Stimulated activated CD8-positive, alpha-beta memory T cell treated with anti-CD3 and anti-CD28 coated beads, Interleukin-7, amount 100 ng/mL, for 24 hours (primary cell): ENCODE measurements at regions not wholly inside any gene's neighbourhood (a gene's known extent, or its start where the extent isn't known, plus 50 kb on each side); places are given as distances from the start of the nearest gene placed in this dataset.

Experiments used
- DNase-seq: peaks from one replicate; pipeline ENCODE4 v3.0.0-alpha.2; 2020; ENCODE audit warnings: low read depth

GRCh38 chr4:179415847-179416223 lies 1973.6 kb upstream of the AGA start:
- DNase-seq = no peak

DNA sequence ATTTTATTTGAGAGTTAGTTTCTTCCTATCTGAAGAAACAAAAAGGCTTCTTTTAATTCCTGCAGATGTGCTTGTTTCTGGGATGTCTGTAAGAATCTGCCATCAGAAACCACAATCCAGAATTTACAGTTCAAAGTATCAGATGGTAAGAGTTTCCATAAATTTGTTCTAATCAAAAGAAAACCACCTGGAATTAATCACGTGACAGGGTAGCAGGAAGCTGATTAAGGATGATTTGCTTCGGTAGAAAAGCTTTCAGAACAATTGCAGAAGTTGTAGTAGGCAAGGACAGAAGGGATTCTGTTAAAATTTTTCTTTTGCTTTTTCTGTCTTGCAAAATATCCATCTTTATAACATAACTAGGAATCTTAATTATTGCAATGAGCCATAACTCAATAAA lies 1975.1 kb upstream of the AGA start:
- no peak for DNase-seq

- DNase-seq = no peak
Observed at GRCh38 chr4:179437962-179438361, 1995.7 kb upstream of the AGA start.

DNA sequence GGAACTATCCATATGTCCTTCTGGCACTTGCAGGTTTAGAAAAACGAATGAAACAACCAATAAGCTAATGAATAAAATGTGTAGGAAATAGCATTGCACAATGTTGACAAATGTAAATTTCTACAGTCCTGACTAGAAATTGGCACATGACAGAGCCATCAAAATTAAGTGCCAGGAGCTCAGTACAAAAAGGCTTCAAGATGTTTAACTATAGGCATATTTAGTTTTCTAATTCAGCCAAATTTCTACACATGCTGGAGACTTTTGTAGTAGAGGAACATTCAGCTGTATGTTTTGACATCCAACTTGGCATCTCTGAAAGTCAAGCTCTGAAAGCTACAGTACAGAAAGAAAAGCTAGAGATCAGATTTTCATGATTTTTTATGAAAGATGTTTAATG lies 1999.4 kb upstream of the AGA start:
- no peak for DNase-seq

DNA sequence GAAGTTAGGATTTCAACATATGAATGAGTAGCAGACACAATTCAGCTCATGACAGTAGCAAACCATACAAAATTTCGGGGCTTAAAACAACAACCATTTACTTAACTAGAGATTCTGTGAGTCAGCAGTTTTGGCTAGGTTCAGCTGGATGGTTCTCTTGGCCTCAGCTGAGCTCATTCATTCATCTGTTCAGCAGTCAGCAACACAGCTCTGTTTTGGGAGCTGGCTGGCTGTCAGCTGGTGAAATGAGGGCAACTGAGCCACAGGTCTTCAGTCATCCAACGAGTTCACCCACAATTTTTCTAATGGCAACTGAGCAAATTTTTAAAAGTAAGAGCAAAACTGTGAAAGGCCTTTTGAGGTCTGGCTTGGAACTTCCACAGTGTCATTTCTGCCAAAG lies 2005.1 kb upstream of the AGA start:
- no peak for DNase-seq

DNA sequence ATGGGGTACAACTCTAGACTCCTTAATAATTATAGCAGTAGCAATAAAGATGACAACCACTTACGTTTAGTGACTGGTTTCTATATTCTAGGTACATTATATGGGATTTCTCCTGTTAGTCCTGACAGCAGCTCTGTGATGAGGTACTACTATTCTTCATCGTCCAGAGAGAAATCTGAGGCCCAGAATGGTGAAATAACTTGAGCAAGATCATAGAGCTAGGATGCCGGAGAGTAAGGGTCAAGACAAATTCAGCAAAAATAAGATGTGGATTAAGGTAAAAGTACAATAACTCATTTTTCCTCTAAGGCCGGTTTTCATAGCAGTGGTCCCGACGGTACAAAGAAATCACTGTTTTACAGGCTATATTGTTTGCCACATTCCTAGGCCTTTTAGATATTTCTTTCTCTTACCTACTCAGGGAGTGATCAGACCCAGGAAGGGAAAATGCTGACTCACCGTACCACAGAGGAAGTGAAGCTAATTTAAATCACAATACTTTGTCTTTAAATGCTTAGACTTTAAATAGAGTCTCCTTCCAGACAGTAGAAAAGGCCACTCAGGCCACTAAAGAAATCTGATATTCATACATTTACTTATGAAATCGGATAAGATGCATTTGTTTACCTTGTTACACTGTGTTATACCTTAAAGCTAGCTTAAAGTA lies 2023.0 kb upstream of the AGA start:
- no peak for DNase-seq

DNA sequence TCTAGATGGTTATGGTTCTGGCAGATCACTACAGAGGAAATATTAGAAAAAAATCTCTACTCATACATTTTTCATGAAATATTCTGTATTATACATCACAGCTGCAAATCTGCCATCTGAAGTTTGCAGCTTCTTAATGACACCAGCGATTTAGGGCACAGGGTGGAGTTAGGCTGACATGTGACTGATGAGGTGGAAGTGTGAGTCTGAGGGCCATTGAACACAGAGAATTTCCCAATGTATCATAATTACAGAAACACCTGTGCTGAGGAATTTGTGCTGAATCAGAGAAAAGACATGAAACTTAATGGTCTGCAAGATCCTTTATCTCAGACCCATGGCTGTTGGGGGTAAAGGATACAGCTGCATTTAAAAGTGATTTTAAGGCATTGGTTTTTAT lies 2025.6 kb upstream of the AGA start:
- DNase-seq = no peak

DNA sequence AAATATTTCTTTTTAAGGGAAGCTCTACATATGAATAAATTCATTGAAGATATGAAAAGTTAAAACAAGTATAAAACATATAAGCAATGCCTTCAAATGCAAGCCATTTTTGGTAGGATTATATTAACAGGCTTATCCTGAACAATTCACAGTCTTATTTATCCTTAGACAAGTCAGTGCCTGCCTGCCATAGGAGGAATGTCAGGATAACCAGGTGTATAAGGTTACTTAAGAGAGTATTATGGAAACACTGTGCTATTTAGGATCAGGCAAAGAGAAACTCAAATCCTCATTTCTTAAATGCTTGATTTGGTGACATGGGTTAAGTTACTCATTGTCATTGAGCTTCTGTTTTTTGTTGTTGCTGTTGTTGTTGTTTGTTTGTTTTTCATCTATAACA lies 2029.9 kb upstream of the AGA start:
- DNase-seq = no peak

DNA sequence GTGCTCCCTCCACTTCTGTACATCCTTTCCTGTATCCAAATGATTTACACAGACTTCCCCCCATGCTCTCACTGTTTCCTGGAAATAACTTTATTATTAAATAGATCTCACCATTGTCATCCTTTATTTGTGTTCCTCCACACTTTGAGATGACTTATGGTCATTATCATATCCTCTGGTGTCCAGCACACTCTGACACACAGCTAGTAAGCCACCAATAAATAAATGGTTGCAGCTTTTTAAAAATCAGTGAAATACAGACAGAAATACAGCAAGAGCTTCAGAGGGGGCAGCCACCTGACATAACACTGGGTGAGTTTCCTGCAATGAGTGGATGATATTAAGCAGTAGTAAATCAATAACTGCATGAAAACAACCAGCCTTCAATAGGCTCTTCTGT lies 2036.4 kb upstream of the AGA start:
- DNase-seq = no peak

GRCh38 chr4:179485781-179486180 lies 2043.5 kb upstream of the AGA start:
- DNase-seq = no peak

- no peak for DNase-seq
Observed at GRCh38 chr4:179486570-179487335, 2044.5 kb upstream of the AGA start.

DNA sequence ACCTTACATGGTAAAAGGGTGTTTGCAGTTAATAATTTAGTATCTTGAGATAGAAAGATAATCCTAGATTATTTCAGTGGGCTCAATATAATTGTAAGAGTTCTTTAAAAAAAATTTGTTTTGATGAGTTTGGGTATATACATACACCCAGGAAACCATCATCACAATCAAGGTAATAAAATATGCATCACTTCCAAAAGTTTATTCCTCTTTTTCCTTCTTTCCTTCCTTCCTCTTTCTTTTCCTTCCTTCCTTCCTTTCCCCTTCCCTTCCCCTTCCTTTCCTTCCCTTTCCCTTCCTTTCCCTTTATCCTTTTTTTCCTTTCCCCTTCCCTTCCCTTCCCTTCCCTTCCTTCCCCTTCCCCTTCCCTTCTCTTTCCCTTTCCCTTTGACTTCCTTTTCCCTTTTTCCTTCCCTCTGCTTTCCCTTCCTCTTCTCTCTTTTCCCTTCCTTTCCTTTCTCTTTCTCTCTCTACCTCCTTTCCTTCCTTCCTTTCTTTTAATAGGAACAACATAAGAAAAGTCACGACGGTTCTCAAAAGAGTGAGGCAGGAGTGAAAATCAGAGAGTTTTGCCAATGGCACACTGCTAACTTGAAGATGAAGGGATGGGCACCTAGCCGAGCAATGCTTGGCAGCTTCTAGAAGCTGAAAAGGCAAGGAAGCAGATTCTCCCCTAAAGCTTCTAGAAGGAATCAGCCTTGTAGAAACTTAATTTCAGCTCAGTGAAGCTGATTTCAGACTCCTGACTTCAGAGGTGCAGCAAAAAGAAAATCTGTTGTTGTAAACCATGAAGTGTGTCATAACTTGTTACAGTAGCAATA lies 2050.2 kb upstream of the AGA start:
- no peak for DNase-seq

DNA sequence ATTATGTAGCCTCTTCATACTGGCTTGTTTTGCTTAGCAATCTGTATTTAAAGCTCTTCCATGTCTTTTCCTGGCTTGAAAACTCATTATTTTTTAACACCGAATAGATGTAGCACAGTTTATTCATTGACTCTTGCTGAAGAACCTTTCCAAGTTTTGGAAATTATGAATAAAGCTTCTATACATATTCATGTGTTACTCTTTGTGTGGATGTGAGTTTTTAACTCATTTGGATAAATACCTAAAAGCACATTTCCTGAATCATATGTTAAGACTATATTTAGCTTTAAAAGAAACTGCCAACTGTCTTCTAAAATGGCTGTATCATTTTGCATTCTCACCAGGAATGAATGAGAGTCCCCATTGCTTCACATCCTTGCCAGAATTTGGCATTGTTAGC lies 2061.7 kb upstream of the AGA start:
- no peak for DNase-seq

GRCh38 chr4:179509489-179509888 lies 2067.3 kb upstream of the AGA start:
- DNase-seq = no peak

- no peak for DNase-seq
Observed at GRCh38 chr4:179521952-179522351, 2079.7 kb upstream of the AGA start.

- no peak for DNase-seq
Observed at GRCh38 chr4:179530958-179531357, 2088.7 kb upstream of the AGA start.

DNA sequence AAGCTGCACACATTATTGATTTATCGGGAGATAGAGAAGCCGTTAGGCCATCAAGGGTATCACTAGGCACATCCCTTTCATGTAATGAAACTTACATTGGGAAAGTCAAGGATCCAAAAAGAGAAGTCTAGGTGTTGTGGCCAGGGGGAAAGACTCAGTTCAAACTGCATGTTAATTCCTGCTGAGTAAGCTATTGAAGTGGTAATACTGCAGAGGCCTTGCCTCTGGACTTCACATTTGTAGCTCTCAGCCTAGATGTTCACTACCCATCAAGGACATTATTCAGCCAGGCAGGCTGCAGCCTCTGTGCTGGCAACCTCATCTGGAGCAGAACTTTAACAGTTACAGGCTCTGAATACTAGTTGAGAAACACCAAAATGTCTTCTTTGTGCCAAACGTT lies 2094.5 kb upstream of the AGA start:
- DNase-seq = no peak

DNA sequence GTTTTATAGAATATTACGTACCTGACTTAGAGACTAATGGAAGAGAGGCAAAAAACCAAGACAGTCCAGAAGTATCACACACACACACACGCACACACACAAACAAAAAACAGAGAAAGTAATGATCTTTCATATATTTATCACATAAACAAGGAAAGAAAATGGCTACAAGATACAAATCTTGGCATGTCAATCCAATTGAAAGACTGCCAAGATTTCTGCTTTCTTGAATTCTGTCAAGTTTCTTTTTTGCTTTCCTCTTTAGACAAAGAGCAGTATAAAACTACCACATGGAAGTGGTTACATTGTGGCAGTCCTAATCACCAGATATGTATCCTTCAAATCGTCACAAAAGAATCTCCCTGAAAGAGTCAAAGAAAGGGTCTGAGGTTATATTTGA lies 2097.4 kb upstream of the AGA start:
- DNase-seq = no peak

- no peak for DNase-seq
Observed at GRCh38 chr4:179543771-179544170, 2101.5 kb upstream of the AGA start.

- DNase-seq = no peak
Observed at GRCh38 chr4:179544496-179544895, 2102.3 kb upstream of the AGA start.

DNA sequence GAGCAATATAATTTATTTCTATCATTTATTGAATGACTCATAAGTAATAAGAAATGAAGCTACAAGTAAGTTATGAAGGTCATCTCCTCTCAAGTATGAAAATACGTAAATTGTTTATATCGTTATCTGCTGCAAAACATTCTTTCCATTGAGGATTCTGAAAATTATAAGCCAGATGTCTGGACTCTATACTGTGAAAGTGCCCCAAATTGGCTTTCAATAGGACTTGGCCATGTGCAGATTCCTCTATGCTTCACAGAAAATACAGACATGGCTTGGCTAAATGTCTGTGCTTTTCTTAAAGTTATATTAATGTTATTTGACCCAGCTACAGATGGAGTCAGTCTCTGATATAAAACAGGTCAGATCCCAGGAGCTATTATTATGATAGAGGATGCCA lies 2109.9 kb upstream of the AGA start:
- no peak for DNase-seq

DNA sequence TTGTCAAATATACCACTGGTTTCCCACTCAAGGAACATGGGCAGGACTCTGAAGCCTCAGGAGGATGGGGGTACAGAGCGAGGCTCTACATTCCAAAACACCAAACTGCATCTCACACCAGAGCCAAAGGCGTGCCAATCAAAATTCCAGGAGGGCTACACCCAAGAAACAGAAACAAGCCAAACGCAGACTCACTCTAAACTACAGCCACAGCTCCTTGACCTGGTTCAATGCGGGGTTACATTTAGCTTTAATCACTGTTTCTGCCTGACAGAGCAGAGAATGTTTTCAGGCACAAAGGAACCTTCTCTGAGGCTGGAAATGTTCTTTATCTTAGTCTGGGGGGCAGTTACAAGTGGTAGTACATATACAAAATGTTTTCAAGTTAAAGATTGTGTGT lies 2121.5 kb upstream of the AGA start:
- no peak for DNase-seq

GRCh38 chr4:179569549-179569948 lies 2127.3 kb upstream of the AGA start:
- DNase-seq = no peak
